Stimulated activated effector memory CD8-positive, alpha-beta T cell treated with anti-CD3 and anti-CD28 coated beads, Interleukin-12 subunit alpha, Interleukin-12 subunit beta, amount 100 ng/mL, for 72 hours (primary cell): ENCODE measurements at regions not wholly inside any gene's neighbourhood (a gene's known extent, or its start where the extent isn't known, plus 50 kb on each side); places are given as distances from the start of the nearest gene placed in this dataset.
"Not testable (repeated sequence)": the region's sequence is repeated elsewhere in the genome, so short reads cannot be mapped to it uniquely, and the experiment has no call there.

Experiments
- ATAC-seq: fragments of 150-1000 bp; cut with Tn5 transposase; 2 replicates; pipeline ENCODE4 v1.10.0; 2021
- DNase-seq, 2 donors: peaks; one replicate each; pipeline ENCODE4 v3.0.0; 2021 to 2022; ENCODE audit warnings: low spot score in 2 of 2
- H3K27ac Mint-ChIP-seq: one replicate; pipeline ENCODE4 v1.8.0; 2022; ENCODE audit warnings: mild to moderate bottlenecking, mixed read lengths
- H3K36me3 Mint-ChIP-seq: one replicate; pipeline ENCODE4 v1.8.0; 2022; ENCODE audit warnings: mild to moderate bottlenecking, mixed read lengths
- H3K4me1 Mint-ChIP-seq: one replicate; pipeline ENCODE4 v1.8.0; 2022; ENCODE audit warnings: mixed read lengths
- H3K4me3 Mint-ChIP-seq: one replicate; pipeline ENCODE4 v1.8.0; 2022; ENCODE audit warnings: mild to moderate bottlenecking, mixed read lengths
- H3K9me3 Mint-ChIP-seq: one replicate; pipeline ENCODE4 v1.8.0; 2022; ENCODE audit warnings: mixed read lengths

DNA sequence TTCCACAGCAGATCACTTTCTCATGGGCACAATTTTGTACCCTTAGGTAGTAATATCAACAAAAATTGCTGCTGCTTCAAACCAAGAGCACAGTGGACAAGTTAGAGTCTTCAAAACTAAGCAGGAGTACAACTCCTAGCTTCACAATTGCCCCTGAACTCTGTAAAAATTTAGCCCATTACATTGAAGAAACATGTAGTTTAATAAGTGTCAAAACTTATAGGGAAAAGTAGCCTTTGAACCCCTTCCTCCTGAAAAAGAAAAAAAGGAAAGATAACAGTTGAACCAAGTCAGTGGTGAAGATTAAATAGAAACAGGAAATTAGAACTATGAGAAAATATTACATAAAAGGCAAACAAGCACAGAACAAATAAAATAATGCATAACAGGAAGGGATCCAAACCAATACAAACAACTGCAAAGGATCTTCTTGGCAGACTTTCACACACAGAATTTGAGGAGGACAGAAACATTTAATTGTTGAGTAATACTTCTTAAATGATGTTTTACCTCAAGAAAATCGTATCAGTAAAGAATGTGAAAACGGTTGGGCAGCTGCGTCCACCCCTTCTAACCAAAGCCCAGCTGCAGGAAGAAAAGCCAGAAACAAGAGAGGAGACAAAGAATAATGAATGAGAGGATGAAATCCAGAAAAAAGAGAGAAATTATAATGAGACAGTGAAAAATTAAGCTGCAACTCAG lies 636.0 kb downstream of the NR2F1-AS1 start:
- ATAC-seq: no peak
- H3K9me3 Mint-ChIP-seq: peaks cover 11% of the 10 kb centered on the region
- H3K36me3 Mint-ChIP-seq: no peaks in the 10 kb centered on the region
- H3K4me3 Mint-ChIP-seq: no peak overlapping the region
- no peak overlapping the region for H3K27ac Mint-ChIP-seq
- no peaks in the 10 kb centered on the region for H3K4me1 Mint-ChIP-seq
- no peak for DNase-seq

DNA sequence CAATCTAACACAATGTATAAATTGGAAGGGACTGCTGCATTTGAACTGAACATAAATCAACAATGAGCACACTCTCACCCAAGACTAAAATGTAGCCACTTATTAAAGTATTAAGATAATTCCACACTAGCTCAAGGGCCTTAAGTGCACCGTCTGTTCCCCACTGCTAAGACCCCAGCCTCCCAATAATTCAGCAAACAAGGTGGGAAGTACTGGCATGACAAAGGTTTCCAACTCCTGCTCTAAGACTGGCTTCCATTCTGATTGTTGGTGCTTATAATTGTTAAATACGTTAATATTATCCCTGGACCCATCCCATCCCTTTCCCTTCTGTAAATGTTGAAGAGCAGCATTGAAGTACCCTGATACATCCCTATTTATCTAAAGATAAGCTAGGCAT lies 636.7 kb downstream of the NR2F1-AS1 start:
- Mint-ChIP-seq H3K4me1 (no peaks in the 10 kb centered on the region), H3K9me3 (peaks cover 9% of the 10 kb centered on the region), H3K4me3 (no peak overlapping the region), H3K36me3 (no peaks in the 10 kb centered on the region), H3K27ac (no peak overlapping the region)
- DNase-seq: no peak
- ATAC-seq: no peak

DNA sequence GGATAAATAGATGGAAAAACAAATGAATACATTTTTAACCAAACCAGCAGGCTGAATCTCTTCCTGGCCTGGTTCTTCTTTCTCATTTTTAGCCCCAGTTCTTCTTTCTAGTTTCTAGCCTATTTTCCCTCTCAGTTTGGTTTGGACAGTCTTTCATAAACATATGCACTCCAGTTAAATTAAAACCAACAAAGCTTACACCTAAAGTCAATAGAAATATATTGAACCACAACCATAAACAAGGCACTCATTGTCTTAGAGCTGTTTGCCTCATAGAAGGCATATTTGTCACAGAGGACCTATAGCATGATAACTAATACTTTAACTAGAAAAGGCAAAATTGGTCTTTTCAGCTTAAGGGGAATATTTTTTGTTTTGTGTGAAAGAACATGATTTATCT lies 638.3 kb downstream of the NR2F1-AS1 start:
- Mint-ChIP-seq H3K4me3 (no peak overlapping the region), H3K9me3 (peaks cover 3% of the 10 kb centered on the region), H3K4me1 (no peaks in the 10 kb centered on the region), H3K36me3 (no peaks in the 10 kb centered on the region), H3K27ac (no peak overlapping the region)
- no peak for ATAC-seq
- no peak for DNase-seq

DNA sequence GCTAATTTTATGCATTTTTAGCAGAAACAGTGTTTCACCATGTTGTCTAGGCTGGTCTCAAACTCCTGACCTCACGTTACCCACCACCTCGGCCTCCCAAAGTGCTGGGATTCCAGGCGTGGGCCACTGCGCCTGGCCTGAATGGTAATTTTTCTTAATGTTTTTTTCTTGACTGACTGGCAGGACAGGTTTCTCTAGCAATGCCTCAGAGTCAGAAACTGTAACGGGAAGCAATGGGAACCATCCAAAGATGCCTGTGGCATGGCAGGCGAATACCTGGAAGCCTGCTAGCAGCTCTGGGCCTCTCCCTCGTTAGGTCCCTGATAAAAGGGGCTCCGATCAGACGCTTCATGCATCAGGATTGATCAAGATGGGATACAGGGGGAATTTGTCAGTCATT lies 639.2 kb downstream of the NR2F1-AS1 start:
- H3K9me3 Mint-ChIP-seq: no peaks in the 10 kb centered on the region
- no peaks in the 10 kb centered on the region for H3K36me3 Mint-ChIP-seq
- DNase-seq (no peak), ATAC-seq (no peak)
- H3K27ac Mint-ChIP-seq: no peak overlapping the region
- H3K4me1 Mint-ChIP-seq: no peaks in the 10 kb centered on the region
- H3K4me3 Mint-ChIP-seq: no peak overlapping the region

DNA sequence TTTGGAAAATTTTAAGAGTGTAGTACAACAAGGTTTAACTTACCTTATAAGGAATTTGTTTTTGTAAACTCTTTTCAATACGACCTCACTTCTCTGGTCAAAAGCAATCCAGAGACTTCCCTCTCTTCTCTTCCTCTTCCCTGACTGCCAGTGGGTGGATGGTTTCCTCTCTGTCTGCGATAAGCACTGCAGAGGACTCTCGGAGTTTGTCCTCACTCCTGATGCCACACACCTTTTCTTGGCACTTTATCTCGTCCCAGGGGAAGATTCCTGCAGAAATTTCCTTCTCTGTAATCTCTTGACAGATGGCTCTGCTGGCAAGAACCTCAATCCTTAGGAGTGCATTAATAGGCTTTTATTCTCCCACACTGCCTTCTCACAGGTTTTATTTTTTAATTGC lies 641.6 kb downstream of the NR2F1-AS1 start:
- ATAC-seq (no peak), DNase-seq (no peak)
- H3K36me3 Mint-ChIP-seq: no peaks in the 10 kb centered on the region
- H3K4me3 Mint-ChIP-seq: no peak overlapping the region
- no peak overlapping the region for H3K27ac Mint-ChIP-seq
- H3K9me3 Mint-ChIP-seq: peaks cover 4% of the 10 kb centered on the region
- no peaks in the 10 kb centered on the region for H3K4me1 Mint-ChIP-seq

DNA sequence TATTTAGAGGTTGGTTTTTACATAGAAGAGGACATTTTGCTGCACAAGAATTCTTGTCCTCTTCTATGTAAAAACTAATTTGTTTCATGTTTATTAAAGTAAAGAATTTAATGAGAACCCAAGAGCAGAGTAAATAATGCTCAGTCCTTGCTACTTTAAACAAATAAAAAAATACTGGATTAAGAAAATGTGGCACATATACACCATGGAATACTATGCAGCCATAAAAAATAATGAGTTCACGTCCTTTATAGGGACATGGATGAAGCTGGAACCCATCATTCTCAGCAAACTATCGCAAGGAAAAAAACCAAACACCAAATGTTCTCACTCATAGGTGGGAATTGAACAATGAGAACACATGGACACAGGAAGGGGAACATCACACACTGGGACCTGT lies 643.6 kb downstream of the NR2F1-AS1 start:
- not testable (repeated sequence) for H3K4me3 Mint-ChIP-seq, H3K36me3 Mint-ChIP-seq, H3K27ac Mint-ChIP-seq, H3K4me1 Mint-ChIP-seq, H3K9me3 Mint-ChIP-seq, DNase-seq, ATAC-seq

DNA sequence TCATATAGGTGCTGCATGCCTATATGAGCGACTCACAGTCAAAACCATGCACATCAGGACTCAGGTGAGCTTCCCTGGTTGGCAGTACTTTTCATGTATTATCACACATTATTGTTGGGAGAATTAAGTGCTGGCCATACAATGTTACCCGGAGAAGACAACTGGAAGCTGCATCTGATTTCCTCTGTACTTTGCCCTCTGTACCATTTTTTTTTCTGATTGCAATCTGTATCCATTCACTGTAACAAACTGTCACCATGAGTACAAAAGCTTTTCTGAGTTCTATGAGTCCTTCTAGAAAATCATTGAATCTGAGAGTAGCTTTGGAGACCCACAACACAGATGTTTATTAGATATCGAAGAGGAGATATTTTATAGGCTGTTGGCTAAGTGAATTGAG lies 651.0 kb downstream of the NR2F1-AS1 start:
- Mint-ChIP-seq H3K4me1 (no peaks in the 10 kb centered on the region), H3K9me3 (peaks cover 11% of the 10 kb centered on the region), H3K36me3 (no peaks in the 10 kb centered on the region), H3K27ac (no peak overlapping the region), H3K4me3 (no peak overlapping the region)
- no peak for ATAC-seq
- DNase-seq: no peak

DNA sequence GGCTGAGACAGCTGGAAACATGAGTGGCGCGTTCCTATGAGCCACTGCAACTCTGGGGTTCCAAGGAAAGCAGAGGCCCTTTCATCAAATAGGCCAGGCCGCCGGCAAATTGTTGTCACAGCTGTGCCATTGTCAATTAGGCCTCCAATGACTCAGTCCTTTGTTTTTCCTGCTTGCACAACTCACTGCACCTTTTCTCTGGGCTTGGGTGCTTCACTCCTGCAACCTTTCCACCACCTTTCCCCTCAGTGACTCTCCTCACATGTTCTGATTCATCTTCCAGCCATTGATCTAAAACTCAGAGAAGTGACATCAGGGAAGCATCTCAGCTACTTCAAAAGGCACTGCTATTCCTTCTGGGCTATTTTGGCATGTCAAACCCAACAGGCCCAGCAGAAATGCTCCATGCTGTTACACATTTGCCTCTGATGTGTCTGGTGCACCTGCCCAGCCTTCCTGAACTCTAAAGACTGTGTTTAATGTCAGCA lies 653.7 kb downstream of the NR2F1-AS1 start:
- Mint-ChIP-seq H3K9me3 (peaks cover 6% of the 10 kb centered on the region), H3K4me3 (no peak overlapping the region), H3K36me3 (no peaks in the 10 kb centered on the region), H3K4me1 (no peaks in the 10 kb centered on the region), H3K27ac (no peak overlapping the region)
- DNase-seq (no peak), ATAC-seq (no peak)

DNA sequence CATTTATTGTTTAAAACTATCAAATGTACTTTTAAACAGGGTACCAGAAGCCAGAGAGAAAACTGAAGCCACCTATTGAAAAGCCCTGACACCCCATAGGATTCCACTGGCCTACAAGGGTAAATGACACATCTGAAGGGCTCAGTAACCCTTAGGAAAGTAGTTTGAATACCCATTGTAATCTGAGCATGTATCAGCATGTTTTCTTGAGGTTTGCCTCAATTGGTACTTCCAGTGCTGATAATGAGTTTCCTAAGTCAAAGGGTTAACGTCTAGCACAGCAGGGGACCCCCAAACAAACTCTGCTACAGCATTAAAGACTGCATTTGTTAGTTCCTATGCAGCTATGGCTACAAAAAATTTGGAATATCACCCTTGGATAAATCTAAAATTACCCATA lies 657.1 kb downstream of the NR2F1-AS1 start:
- H3K9me3 Mint-ChIP-seq: peaks cover 3% of the 10 kb centered on the region
- no peak for ATAC-seq
- no peaks in the 10 kb centered on the region for H3K36me3 Mint-ChIP-seq
- H3K4me3 Mint-ChIP-seq: no peak overlapping the region
- no peaks in the 10 kb centered on the region for H3K4me1 Mint-ChIP-seq
- DNase-seq: no peak
- H3K27ac Mint-ChIP-seq: no peak overlapping the region

DNA sequence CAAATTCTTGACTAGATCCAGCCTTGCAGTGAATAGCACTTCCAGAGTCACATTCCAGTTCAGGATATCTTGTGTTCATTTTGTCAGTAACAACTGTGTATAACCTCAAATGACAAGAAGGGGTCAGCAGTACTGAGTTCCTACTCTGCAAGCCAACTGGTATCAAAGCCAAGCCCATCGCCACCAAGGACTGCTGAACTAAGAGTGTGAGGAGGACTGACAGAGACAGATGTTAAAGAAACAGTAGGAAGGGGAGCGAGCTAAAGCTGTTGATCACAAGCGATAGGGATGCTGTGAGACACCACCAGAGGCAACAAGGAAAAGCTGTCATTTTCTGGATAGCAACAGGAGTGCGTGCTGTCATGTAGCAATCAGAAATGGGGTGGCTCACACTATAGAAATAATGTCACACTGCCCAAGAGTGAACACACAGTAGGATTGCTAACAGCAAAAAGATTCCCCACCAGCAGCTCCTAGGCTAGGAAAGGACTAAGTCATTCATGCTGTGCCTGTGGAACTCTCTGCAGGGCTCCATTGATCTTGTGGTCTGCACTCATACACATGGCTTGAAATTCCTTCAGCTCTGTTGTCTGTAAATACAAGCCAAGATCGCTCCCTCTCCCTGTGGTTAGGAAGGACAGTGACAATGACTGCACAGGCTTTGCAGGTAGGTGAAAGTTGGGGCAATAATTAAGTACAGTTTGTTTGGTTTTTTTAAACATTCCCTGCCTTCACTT lies 658.6 kb downstream of the NR2F1-AS1 start:
- no peak overlapping the region for H3K4me3 Mint-ChIP-seq
- no peak overlapping the region for H3K27ac Mint-ChIP-seq
- H3K36me3 Mint-ChIP-seq: no peaks in the 10 kb centered on the region
- H3K9me3 Mint-ChIP-seq: peaks cover 2% of the 10 kb centered on the region
- H3K4me1 Mint-ChIP-seq: no peaks in the 10 kb centered on the region
- DNase-seq (no peak), ATAC-seq (peak; percentile 16)

DNA sequence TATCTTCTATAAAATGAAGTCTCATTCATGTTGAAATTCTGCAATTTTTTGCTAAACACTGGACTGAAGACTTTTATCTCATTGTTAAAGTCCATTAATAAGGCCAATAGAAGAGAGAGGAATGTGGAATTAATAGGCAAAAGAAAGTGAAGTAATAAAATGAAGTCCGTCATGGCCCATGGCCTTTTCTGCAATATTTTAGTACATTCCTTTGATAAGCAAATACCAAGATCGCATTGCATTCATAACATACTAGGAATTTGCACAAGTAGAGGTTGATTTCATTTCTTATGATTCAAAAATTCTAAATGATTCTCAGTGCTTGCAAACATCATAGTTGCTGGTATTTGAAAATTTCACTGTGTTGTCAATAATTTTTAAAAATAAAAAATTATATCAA lies 664.0 kb downstream of the NR2F1-AS1 start:
- no peak overlapping the region for H3K4me3 Mint-ChIP-seq
- no peak overlapping the region for H3K27ac Mint-ChIP-seq
- peaks cover 13% of the 10 kb centered on the region for H3K9me3 Mint-ChIP-seq
- ATAC-seq (no peak), DNase-seq (no peak)
- no peaks in the 10 kb centered on the region for H3K4me1 Mint-ChIP-seq
- H3K36me3 Mint-ChIP-seq: no peaks in the 10 kb centered on the region

DNA sequence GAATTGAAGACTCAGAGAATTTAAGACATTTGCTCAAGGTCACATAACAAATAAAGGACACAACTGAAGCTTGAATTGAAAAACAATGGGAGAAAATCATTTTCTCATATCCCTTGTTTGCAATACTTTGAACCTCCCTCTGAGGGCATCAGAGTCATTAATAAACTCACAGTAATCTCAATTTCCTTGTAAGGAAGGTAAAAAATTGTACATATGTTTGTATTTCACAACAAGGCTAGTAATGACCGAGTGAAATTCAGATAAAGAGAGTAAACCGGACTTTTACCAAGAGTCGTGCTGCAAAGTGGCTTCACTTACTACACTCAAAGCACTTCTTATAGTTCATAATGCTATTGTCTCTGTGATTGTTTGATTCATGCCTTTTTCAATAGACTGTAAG lies 665.0 kb downstream of the NR2F1-AS1 start:
- Mint-ChIP-seq H3K4me3 (no peak overlapping the region), H3K36me3 (no peaks in the 10 kb centered on the region), H3K27ac (no peak overlapping the region), H3K9me3 (peaks cover 13% of the 10 kb centered on the region), H3K4me1 (no peaks in the 10 kb centered on the region)
- ATAC-seq: no peak
- no peak for DNase-seq

DNA sequence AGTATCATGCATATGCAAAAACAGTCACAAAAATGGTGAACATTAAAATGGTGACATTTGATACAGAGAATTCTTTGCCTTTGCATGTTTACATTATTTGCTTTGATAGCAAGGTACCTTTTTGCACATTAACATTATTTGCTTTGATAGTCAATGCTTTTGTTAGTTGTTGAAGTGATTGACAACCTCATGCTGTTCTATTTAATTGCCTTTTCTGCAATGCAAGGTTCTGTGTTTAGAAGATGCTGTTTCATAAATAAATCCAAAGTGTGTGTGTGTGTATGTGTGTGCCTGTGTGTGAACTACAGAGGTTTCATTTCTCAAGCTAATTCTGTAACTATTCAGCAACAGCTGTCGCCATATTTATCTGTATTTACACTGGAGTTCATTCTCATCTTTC lies 668.7 kb downstream of the NR2F1-AS1 start:
- H3K36me3 Mint-ChIP-seq: no peaks in the 10 kb centered on the region
- peaks cover 13% of the 10 kb centered on the region for H3K9me3 Mint-ChIP-seq
- H3K27ac Mint-ChIP-seq: no peak overlapping the region
- no peaks in the 10 kb centered on the region for H3K4me1 Mint-ChIP-seq
- DNase-seq (no peak), ATAC-seq (no peak)
- H3K4me3 Mint-ChIP-seq: no peak overlapping the region

DNA sequence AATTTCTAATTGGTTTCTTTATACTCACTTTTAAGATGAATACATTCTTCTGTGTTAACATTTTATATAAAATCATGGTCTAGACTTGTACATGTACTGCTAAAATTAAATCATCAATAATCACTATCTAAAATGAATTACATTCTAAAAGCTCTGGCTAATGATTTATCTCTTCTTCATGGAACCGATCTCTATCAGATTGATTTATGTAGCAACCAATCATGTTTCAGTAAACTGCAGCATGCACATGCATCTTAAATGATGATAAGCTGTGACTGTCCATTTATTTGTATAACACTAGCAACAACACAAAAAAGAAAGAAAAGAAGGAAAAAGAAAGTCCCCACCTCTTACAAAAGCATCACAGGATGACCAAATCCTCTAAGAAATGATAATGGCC lies 669.2 kb downstream of the NR2F1-AS1 start:
- Mint-ChIP-seq H3K9me3 (peaks cover 13% of the 10 kb centered on the region), H3K4me1 (no peaks in the 10 kb centered on the region)
- ATAC-seq: no peak

DNA sequence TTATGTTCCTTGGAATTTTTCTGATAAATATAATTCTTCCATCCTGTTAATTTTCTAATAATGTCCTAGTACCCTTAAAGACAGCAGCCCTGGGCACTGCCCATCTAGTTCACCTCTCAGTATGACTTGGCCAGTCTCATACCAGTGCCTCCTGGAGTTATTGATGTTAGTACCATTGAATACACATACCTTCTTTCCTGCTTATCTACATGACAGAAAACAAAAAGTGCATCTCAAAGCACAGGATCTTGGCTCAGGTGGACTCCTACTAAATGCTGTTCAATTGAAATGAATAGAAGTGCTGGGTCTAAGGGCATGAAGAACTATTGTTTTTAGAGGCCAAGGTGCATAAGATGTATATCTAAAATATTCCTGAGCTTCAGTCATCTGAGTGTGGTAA lies 669.7 kb downstream of the NR2F1-AS1 start:
- no peaks in the 10 kb centered on the region for H3K4me1 Mint-ChIP-seq
- DNase-seq (no peak), ATAC-seq (no peak)
- no peaks in the 10 kb centered on the region for H3K36me3 Mint-ChIP-seq
- peaks cover 13% of the 10 kb centered on the region for H3K9me3 Mint-ChIP-seq
- no peak overlapping the region for H3K4me3 Mint-ChIP-seq
- H3K27ac Mint-ChIP-seq: no peak overlapping the region

More for the DNA sequence above, 669.2 kb downstream of the NR2F1-AS1 start:
- Mint-ChIP-seq H3K4me3 (no peak overlapping the region), H3K27ac (no peak overlapping the region), H3K36me3 (no peaks in the 10 kb centered on the region)
- no peak for DNase-seq

DNA sequence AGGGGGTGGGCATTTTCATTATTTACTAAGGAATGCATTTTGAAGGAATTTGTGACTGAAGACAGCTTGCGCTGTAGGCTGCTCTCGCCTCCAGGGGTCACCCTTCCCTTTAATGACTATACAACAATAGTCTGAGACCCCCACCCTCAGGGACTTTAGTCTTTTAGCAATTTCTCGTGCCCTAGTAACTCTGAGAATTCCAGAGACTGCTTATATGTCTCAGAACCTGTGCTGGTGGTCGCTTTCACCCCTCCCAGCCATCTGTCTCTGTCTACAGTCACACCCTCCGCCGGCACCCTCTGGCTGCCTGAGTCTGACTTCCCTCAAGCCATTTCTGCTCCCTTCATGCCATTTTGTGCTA lies 671.4 kb downstream of the NR2F1-AS1 start:
- H3K36me3 Mint-ChIP-seq: no peaks in the 10 kb centered on the region
- DNase-seq (no peak), ATAC-seq (no peak)
- no peaks in the 10 kb centered on the region for H3K4me1 Mint-ChIP-seq
- no peak overlapping the region for H3K4me3 Mint-ChIP-seq
- H3K9me3 Mint-ChIP-seq: peaks cover 10% of the 10 kb centered on the region
- no peak overlapping the region for H3K27ac Mint-ChIP-seq
